Caco-2 (cell line): ENCODE measurements at regions not wholly inside any gene's neighbourhood (a gene's known extent, or its start where the extent isn't known, plus 50 kb on each side); places are given as distances from the start of the nearest gene placed in this dataset.

ENCODE experiments used
- BruUV-seq: library from RNA; stranded (reverse); fragments of 400-500 nt; replicated peaks from 2 replicates; lab custom pipeline; 2021; lab: Mats Ljungman, UMichigan
- CTCF ChIA-PET: fragments of 300-600 bp; sonication (Branson Sonifier 250); formaldehyde crosslinking; loops from one replicate; lab custom pipeline; 2022; ENCODE audit warnings: antibody characterized with exemption; lab: Charles Lee
- POLR2A ChIA-PET: fragments of 300-600 bp; sonication (Branson Sonifier 250); formaldehyde crosslinking; loops from one replicate; lab custom pipeline; 2022; ENCODE audit warnings: antibody characterized with exemption; lab: Charles Lee
- DNase-seq, 2 experiments: peaks; one replicate each; pipeline versions ENCODE4 v3.0.0 to v3.0.0-alpha.2; 2020 to 2022
- H3K27me3 ChIP-seq: replicated peaks from 2 replicates; pipeline ENCODE4 v1.6.0; 2011; ENCODE audit warnings: low read length; ENCODE audit not compliant: control insufficient read depth, insufficient read depth
- H3K36me3 ChIP-seq: 2 replicates; pipeline ENCODE4 v1.5.1; 2011; ENCODE audit warnings: low read length; ENCODE audit not compliant: control insufficient read depth, insufficient read depth
- H3K4me1 ChIP-seq: fragments of 250-450 bp; sonication (Bioruptor Pico); 2 replicates; pipeline ENCODE4 v1.5.1; 2020; ENCODE audit warnings: mild to moderate bottlenecking
- H3K4me3 ChIP-seq: 2 replicates; pipeline ENCODE4 v1.5.1; 2011; ENCODE audit warnings: low read depth, mild to moderate bottlenecking, control low read depth, low read length
- H3K9me3 ChIP-seq: fragments of 250-450 bp; sonication (Bioruptor Pico); 2 replicates; pipeline ENCODE4 v1.5.1; 2020; ENCODE audit warnings: mild to moderate bottlenecking, moderate library complexity
- H3K27ac Mint-ChIP-seq: one replicate; pipeline ENCODE4 v1.8.0; 2022; ENCODE audit warnings: mixed read lengths; ENCODE audit not compliant: unreplicated experiment
- H3K27me3 Mint-ChIP-seq: one replicate; pipeline ENCODE4 v1.8.0; 2022; ENCODE audit warnings: mixed read lengths; ENCODE audit not compliant: insufficient read depth, unreplicated experiment
- H3K36me3 Mint-ChIP-seq: one replicate; pipeline ENCODE4 v1.8.0; 2022; ENCODE audit warnings: mild to moderate bottlenecking, mixed read lengths; ENCODE audit not compliant: insufficient read depth, unreplicated experiment
- H3K4me1 Mint-ChIP-seq: one replicate; pipeline ENCODE4 v1.8.0; 2022; ENCODE audit warnings: low read depth, mixed read lengths; ENCODE audit not compliant: unreplicated experiment
- H3K4me3 Mint-ChIP-seq: one replicate; pipeline ENCODE4 v1.8.0; 2022; ENCODE audit warnings: mild to moderate bottlenecking, moderate library complexity, mixed read lengths; ENCODE audit not compliant: unreplicated experiment
- H3K9me3 Mint-ChIP-seq: one replicate; pipeline ENCODE4 v1.8.0; 2022; ENCODE audit warnings: mixed read lengths; ENCODE audit not compliant: unreplicated experiment
- intact Hi-C: fragments of 100-400 bp; cut with micrococcal nuclease; formaldehyde crosslinking; loops from one replicate; pipeline ENCODE4 v1.10.0; 2022; ENCODE audit not compliant: unreplicated experiment
- TF ChIP-seq, protein P1 (sequence below), 2 experiments: fragments of 200-600 bp in 1 of 2; IDR thresholded peaks; 1 replicate in 1 of 2; 2 replicates in 1 of 2; pipeline versions ENCODE4 v1.5.1 to v1.8.0; 2011 to 2022; ENCODE audit warnings: antibody characterized with exemption in 1 of 2, control low read depth in 1 of 2, inconsistent platforms in 1 of 2, low read depth in 1 of 2, low read length in 1 of 2, mild to moderate bottlenecking in 1 of 2, moderate library complexity in 1 of 2; ENCODE audit not compliant: insufficient read depth in 1 of 2, severe bottlenecking in 1 of 2, unreplicated experiment in 1 of 2

GRCh38 chr6:130625825-130626527 lies 201.2 kb upstream of the SMLR1 start:
- ChIA-PET CTCF (no interaction called here), POLR2A (no interaction called here)
- H3K9me3 Mint-ChIP-seq, result no peaks in the 10 kb centered on the region
- Histone ChIP-seq H3K4me3 (no peak overlapping the region), H3K4me1 (no peaks in the 10 kb centered on the region), H3K27me3 (no peaks in the 10 kb centered on the region), H3K9me3 (no peaks in the 10 kb centered on the region), H3K36me3 (no peaks in the 10 kb centered on the region)
- no peak for DNase-seq
- no peak overlapping the region for H3K4me3 Mint-ChIP-seq
- no peak overlapping the region for H3K27ac Mint-ChIP-seq
- TF ChIP-seq, protein P1, sequence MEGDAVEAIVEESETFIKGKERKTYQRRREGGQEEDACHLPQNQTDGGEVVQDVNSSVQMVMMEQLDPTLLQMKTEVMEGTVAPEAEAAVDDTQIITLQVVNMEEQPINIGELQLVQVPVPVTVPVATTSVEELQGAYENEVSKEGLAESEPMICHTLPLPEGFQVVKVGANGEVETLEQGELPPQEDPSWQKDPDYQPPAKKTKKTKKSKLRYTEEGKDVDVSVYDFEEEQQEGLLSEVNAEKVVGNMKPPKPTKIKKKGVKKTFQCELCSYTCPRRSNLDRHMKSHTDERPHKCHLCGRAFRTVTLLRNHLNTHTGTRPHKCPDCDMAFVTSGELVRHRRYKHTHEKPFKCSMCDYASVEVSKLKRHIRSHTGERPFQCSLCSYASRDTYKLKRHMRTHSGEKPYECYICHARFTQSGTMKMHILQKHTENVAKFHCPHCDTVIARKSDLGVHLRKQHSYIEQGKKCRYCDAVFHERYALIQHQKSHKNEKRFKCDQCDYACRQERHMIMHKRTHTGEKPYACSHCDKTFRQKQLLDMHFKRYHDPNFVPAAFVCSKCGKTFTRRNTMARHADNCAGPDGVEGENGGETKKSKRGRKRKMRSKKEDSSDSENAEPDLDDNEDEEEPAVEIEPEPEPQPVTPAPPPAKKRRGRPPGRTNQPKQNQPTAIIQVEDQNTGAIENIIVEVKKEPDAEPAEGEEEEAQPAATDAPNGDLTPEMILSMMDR (IDR thresholded peaks at IDR 0.05; ENCODE audit: insufficient read depth in 1 of 2, low read depth in 1 of 2, low read length in 1 of 2, severe bottlenecking in 1 of 2, unreplicated experiment in 1 of 2), result no peak
- H3K36me3 Mint-ChIP-seq, result no peaks in the 10 kb centered on the region
- intact Hi-C loops, result no loop called here
- H3K4me1 Mint-ChIP-seq, result no peaks in the 10 kb centered on the region
- no peaks in the 10 kb centered on the region for H3K27me3 Mint-ChIP-seq
- BruUV-seq, result no TSS peak

- Mint-ChIP-seq H3K9me3 (no peaks in the 10 kb centered on the region), H3K36me3 (no peaks in the 10 kb centered on the region), H3K4me3 (no peak overlapping the region), H3K4me1 (no peaks in the 10 kb centered on the region), H3K27ac (no peak overlapping the region), H3K27me3 (no peaks in the 10 kb centered on the region)
- Histone ChIP-seq H3K27me3 (no peaks in the 10 kb centered on the region), H3K36me3 (no peaks in the 10 kb centered on the region), H3K4me1 (no peaks in the 10 kb centered on the region), H3K9me3 (no peaks in the 10 kb centered on the region), H3K4me3 (no peak overlapping the region)
- ChIA-PET CTCF (no interaction called here), POLR2A (no interaction called here)
- TF ChIP-seq, protein P1 (IDR thresholded peaks at IDR 0.05; ENCODE audit: insufficient read depth in 1 of 2, low read depth in 1 of 2, low read length in 1 of 2, severe bottlenecking in 1 of 2, unreplicated experiment in 1 of 2), result no peak
- no TSS peak for BruUV-seq
- intact Hi-C loops, result no loop called here
- DNase-seq, result no peak
These were observed 198.3 kb upstream of the SMLR1 start for GRCh38 chr6:130628862-130629261.

- H3K4me3 ChIP-seq, result no peak overlapping the region
- Mint-ChIP-seq H3K27ac (no peak overlapping the region), H3K36me3 (no peaks in the 10 kb centered on the region), H3K4me3 (no peak overlapping the region), H3K9me3 (no peaks in the 10 kb centered on the region), H3K4me1 (no peaks in the 10 kb centered on the region), H3K27me3 (no peaks in the 10 kb centered on the region)
- H3K9me3 ChIP-seq, result no peaks in the 10 kb centered on the region
- TF ChIP-seq, protein P1 (IDR thresholded peaks at IDR 0.05; ENCODE audit: insufficient read depth in 1 of 2, low read depth in 1 of 2, low read length in 1 of 2, severe bottlenecking in 1 of 2, unreplicated experiment in 1 of 2), result no peak
- ChIA-PET POLR2A (no interaction called here), CTCF (no interaction called here)
- H3K27me3 ChIP-seq, result no peaks in the 10 kb centered on the region
- intact Hi-C loops, result no loop called here
- no peaks in the 10 kb centered on the region for H3K4me1 ChIP-seq
- no peaks in the 10 kb centered on the region for H3K36me3 ChIP-seq
- no TSS peak for BruUV-seq
- DNase-seq, result no peak
These were observed 197.6 kb upstream of the SMLR1 start for GRCh38 chr6:130629640-130630039.
